Activated CD4-positive, CD25-positive, alpha-beta regulatory T cell treated with anti-CD3 and anti-CD28 coated beads, Interleukin-2, amount 50 U/mL, for 24 hours (primary cell): ENCODE measurements at regions not wholly inside any gene's neighbourhood (a gene's known extent, or its start where the extent isn't known, plus 50 kb on each side); places are given as distances from the start of the nearest gene placed in this dataset.

Experiments used
- ATAC-seq, 2 donors: fragments of 150-1000 bp; cut with Tn5 transposase; one replicate each; pipeline ENCODE4 v1.10.0; 2021; ENCODE audit warnings: mild to moderate bottlenecking in 1 of 2, moderate library complexity in 1 of 2

DNA sequence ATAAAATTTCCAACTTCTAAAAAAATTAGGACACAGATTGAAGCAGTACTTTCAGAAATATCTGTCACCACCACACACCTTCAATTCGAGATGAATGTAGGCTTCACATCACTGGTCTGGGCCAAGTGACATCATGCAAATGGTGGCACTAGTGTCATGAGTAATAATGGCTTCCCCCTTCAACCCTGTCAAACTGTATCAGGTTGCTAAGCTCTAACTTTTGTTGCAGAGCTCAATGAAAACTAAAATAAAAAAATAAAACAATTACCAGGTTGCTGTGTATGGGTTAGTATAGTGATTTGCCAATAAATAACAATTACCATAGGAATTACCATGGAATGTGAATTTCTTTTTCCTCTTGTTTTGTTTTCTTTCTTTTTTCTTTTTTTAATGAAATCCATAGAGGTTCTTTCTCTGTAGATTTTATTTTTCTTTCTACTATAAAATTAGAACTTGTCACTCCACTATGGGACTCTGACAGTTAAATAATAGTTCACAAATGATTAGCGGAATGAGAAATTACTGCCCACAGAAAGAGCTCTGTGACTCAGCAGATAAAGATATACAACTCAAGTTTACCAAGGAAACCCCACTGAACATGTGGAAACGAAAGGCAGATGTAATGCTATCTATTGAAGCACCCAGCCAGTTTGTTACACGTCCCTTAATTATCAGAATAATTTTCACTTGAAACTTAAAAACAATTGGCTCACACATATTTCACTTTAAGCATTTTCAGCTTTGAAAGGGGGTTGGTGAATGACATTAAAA, 783.8 kb upstream of the WWC1 start:
- no peak for ATAC-seq

GRCh38 chr5:167509076-167509475, 782.4 kb upstream of the WWC1 start:
- ATAC-seq: no peak

DNA sequence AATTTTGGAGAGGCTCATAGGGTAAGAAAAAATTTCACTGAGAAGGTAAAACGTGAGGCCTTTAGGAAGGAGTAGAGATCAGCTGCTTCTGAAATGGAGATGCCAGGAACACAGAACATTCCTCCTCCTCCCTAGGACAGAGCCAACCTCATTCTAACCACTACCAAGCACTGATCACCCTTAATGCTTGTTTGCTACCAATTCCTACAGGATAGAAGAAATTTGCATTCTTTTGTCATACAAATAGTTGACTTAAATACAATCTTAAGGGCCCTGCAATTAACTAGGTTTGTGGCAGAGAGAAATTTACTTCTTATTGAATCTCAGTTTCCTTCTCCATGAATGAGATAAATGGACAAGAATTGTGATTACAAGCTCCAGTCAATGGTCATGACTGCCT, 780.2 kb upstream of the WWC1 start:
- ATAC-seq: no peak

GRCh38 chr5:167512111-167512510, 779.3 kb upstream of the WWC1 start:
- ATAC-seq: no peak

DNA sequence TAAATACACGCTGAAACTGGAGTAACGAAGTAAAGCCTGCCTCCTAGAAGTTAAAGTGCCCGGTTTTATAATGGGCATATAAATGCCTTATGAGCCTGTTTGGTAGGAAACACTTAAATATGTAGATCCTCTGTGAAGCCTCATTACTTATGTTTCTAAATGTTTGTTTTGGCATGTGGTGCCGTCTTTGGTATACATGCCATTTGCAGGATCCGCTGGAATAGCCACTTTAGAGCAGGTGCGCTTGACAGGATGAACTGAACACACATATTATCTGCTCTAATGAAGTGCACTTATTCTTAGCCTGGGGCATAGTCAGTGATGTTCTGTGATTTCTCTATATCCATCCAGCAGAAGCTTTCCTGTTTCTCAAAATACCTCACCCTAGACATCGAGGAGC, 778.1 kb upstream of the WWC1 start:
- no peak for ATAC-seq

DNA sequence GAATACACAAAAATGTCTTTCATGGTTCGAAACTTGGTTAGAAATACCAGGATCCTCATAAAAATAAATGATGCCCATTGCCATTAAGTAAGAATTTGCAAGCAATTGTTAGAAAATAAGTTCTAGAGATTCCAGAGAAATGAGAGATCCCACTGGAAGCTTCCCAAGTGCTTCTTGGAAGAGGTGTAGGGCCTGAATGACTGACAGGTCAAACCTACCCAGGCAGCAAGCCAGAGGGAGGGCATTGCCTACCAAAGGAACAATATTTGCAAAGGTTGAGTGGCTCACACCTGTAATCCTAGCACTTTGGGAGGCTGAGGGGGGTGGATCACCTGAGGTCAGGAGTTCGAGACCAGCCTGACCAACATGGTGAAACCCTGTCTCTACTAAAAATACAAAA, 777.0 kb upstream of the WWC1 start:
- no peak for ATAC-seq

GRCh38 chr5:167525004-167525403, 766.4 kb upstream of the WWC1 start:
- ATAC-seq: no peak

DNA sequence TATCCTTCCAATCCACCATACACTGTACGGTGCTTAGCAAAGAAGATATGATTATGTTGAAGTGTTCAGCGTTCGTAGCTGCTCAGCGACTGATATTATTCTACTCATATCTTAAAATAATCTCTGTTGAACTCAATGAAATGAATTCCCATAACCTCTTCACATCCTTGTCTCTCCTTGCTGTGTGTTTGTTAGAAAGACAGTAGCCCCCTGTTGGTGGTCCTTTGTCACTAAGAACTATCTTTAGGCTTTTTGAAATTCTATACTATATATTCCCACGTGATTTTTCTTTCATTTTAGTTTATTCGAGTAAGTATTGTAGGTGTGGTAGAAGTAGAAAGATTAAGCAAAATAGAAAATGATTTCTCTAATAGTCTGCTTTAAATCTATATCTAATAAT, 762.8 kb upstream of the WWC1 start:
- no peak for ATAC-seq

DNA sequence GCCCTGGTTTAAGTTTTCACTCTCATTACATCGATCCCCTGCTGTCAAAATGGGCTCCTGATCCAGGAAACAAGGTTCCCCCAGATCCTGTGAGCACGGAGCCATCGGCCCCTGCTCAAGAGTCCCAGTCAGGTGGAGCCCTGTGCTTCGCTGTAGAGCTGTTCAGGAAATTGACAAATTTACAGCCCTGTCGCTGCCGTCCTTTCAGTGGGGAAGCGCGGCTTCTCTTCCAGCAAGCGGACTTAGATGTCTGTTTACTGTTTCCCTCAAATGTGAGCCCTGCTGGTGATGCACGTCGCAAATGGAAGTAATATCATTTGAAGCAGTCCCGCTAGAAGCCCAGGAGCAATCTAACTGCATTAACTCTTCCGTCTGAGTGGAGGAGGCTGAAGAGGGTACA, 760.9 kb upstream of the WWC1 start:
- ATAC-seq: no peak

GRCh38 chr5:167533814-167534795, 757.3 kb upstream of the WWC1 start:
- no peak for ATAC-seq

DNA sequence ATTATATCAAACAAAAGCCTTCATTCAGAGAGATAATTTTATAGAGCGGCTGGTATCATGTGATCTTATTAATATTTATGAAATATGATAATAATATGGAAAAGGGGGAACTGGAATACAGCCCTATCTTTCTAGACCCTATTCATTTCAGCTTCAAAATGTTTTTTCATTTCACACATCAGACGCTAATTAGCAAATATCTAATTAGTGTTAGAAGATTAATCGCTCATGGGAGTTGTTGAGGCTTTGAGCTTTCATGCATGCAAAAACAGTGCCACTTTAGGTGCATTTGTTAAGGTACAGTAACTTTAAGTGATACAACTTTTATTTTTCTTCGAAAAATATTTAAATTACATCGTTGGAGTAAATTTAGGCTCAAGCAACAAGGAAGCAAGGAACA, 751.7 kb upstream of the WWC1 start:
- ATAC-seq: no peak

- no peak for ATAC-seq
These were observed 745.2 kb upstream of the WWC1 start for GRCh38 chr5:167546270-167546669.

- no peak for ATAC-seq
These were observed 739.1 kb upstream of the WWC1 start for GRCh38 chr5:167552356-167552755.

GRCh38 chr5:167553511-167553910, 737.9 kb upstream of the WWC1 start:
- no peak for ATAC-seq

GRCh38 chr5:167554564-167555290, 736.7 kb upstream of the WWC1 start:
- ATAC-seq: no peak

- no peak for ATAC-seq
These were observed 735.8 kb upstream of the WWC1 start for GRCh38 chr5:167555565-167556166.

GRCh38 chr5:167557359-167557758, 734.1 kb upstream of the WWC1 start:
- ATAC-seq: no peak

DNA sequence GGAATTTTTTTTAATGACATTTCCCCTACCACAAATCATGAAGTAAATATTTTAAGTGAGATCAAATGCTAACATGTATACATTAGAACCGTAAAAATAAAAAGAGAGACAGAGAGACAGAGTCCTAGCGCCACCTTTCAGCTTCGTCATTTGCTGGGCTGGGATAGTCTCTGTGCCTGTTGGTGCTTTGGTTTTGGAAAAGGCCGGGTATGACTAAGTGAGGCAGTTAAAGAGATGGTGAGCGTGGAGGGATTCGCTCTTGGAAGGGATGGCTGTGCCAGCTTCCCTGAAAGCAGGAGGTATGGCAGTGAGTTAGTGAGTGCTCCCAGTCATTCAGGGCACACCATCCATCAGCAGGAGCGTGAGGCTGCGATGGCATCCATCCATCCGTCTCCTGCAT, 729.6 kb upstream of the WWC1 start:
- ATAC-seq: no peak

DNA sequence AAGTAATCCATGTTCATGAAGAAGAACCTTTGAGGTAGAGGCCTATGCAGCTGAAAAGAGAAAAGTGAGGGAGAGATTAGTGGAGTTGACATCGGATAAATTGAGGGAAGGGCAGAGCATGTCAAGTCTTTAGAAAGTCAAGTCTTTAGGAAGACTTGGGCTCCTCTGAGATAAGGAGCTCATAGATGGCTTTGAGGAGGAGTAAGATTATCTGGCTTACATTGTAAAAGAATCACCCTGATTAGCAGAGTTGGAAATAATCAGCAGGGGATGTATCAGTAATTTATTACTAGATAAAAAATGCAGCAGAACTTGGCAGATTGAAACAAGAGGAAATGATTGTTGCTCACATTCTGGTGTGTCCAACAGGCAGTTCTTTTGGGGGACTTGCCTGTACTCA, 727.2 kb upstream of the WWC1 start:
- no peak for ATAC-seq

- ATAC-seq: no peak
These were observed 726.1 kb upstream of the WWC1 start for GRCh38 chr5:167565189-167565954.

- ATAC-seq: no peak
These were observed 721.0 kb upstream of the WWC1 start for GRCh38 chr5:167570431-167570830.

- no peak for ATAC-seq
These were observed 719.6 kb upstream of the WWC1 start for GRCh38 chr5:167571824-167572223.
